C4-2B (cell line): ENCODE measurements at regions not wholly inside any gene's neighbourhood (a gene's known extent, or its start where the extent isn't known, plus 50 kb on each side); places are given as distances from the start of the nearest gene placed in this dataset.

ENCODE experiments used
- CTCF ChIP-seq: fragments of 450-650 bp; conservative IDR thresholded peaks from 2 replicates; pipeline ENCODE4 v1.5.1; 2017; ENCODE audit warnings: mild to moderate bottlenecking
- ZFX ChIP-seq: fragments of 450-650 bp; IDR thresholded peaks from 2 replicates; pipeline ENCODE4 v1.6.1; 2017

GRCh38 chr15:96126859-96127258 lies 203.6 kb upstream of the NR2F2 start:
- TF ChIP-seq CTCF (no peak), ZFX (no peak)
